K562 (cell line): ENCODE measurements at regions not wholly inside any gene's neighbourhood (a gene's known extent, or its start where the extent isn't known, plus 50 kb on each side); places are given as distances from the start of the nearest gene placed in this dataset.

Experiments
- ATAC-seq: fragments of 200-7000 bp; cut with Tn5 transposase; 3 replicates; pipeline ENCODE4 v1.9.1; 2020; ENCODE audit warnings: moderate library complexity
- BruUV-seq: library from RNA; stranded (reverse); fragments of 400-500 nt; replicated peaks from 2 replicates; lab custom pipeline; 2021; lab: Mats Ljungman, UMichigan
- CTCF ChIA-PET: fragments of 300-600 bp; formaldehyde crosslinking; extraction: SDS; loops from one replicate; lab custom pipeline; 2021; ENCODE audit warnings: low intra/inter-chr PET ratio; lab: Yijun Ruan, JAX
- POLR2A ChIA-PET: fragments of 300-600, 350-650 bp; sonication (Branson Sonifier 250); formaldehyde crosslinking; extraction: SDS; loops from one replicate; lab custom pipeline; 2021; ENCODE audit warnings: antibody characterized with exemption, inconsistent platforms; lab: Yijun Ruan, JAX
- DNase-seq, 4 experiments: peaks; one replicate each; pipeline versions ENCODE4 v3.0.0 to v3.0.0-alpha.2; 2011 to 2018; ENCODE audit warnings: low spot score in 3 of 4, mixed read lengths in 3 of 4; ENCODE audit errors: extremely low read depth in 1 of 4
- FAIRE-seq: peaks from 2 replicates; lab custom pipeline; 2011; peaks lifted over from hg19 to GRCh38; lab: Jason Lieb, UNC
- H2AFZ ChIP-seq: 2 replicates; pipeline ENCODE4 v1.6.0; 2011; ENCODE audit warnings: low read depth, low read length, control low read depth, inconsistent platforms
- H3K27ac ChIP-seq: fragments of 200-600 bp; 3 replicates; pipeline ENCODE4 v1.8.0; 2011; ENCODE audit warnings: low read depth, mild to moderate bottlenecking, control low read depth, inconsistent platforms, low read length, moderate library complexity, mixed read lengths; ENCODE audit errors: extremely low read depth
- H3K27me3 ChIP-seq, 2 experiments: fragments of 300-600 bp in 1 of 2; 2 replicates in 1 of 2; 3 replicates in 1 of 2; pipeline versions ENCODE4 v1.6.0 to v1.8.0; 2011; ENCODE audit warnings: inconsistent platforms in 2 of 2, low read length in 2 of 2, mild to moderate bottlenecking in 1 of 2, mixed read lengths in 1 of 2, moderate library complexity in 1 of 2; ENCODE audit not compliant: control insufficient read depth in 2 of 2, insufficient read depth in 2 of 2
- H3K36me3 ChIP-seq: fragments of 300-600 bp; 3 replicates; pipeline ENCODE4 v1.8.0; 2011; ENCODE audit warnings: mild to moderate bottlenecking, low read length, inconsistent platforms; ENCODE audit not compliant: control insufficient read depth, insufficient read depth
- H3K4me1 ChIP-seq, 2 experiments: fragments of 200-600 bp in 1 of 2; replicated peaks in 1 of 2; 2 replicates in 1 of 2; 3 replicates in 1 of 2; pipeline versions ENCODE4 v1.5.1 to v1.8.0; 2011; ENCODE audit warnings: inconsistent platforms in 2 of 2, low read length in 2 of 2, mild to moderate bottlenecking in 1 of 2, mixed read lengths in 1 of 2, moderate library complexity in 1 of 2; ENCODE audit not compliant: control insufficient read depth in 2 of 2, insufficient read depth in 2 of 2
- H3K4me2 ChIP-seq: 2 replicates; pipeline ENCODE4 v1.6.1; 2011; ENCODE audit warnings: low read length, control low read depth, inconsistent platforms, mixed read lengths; ENCODE audit not compliant: insufficient read depth
- H3K4me3 ChIP-seq: fragments of 200-600 bp; sonication (generic), shearing (Covaris generic); 2 replicates; pipeline ENCODE4 v1.5.1; 2016; ENCODE audit warnings: control low read depth, inconsistent platforms
- H3K79me2 ChIP-seq: fragments of 200-600 bp; 3 replicates; pipeline ENCODE4 v1.8.0; 2011; ENCODE audit warnings: low read length, inconsistent platforms; ENCODE audit not compliant: control insufficient read depth, insufficient read depth
- H3K9ac ChIP-seq, 2 experiments: 2 replicates each; pipeline versions ENCODE4 v1.6.0 to v1.6.1; 2011; ENCODE audit warnings: low read depth in 2 of 2, low read length in 2 of 2, control low read depth in 1 of 2, inconsistent platforms in 1 of 2, mild to moderate bottlenecking in 1 of 2, mixed read lengths in 1 of 2; ENCODE audit not compliant: insufficient read depth in 1 of 2
- H3K9me1 ChIP-seq: one replicate; pipeline ENCODE4 v1.6.0; 2011; ENCODE audit warnings: inconsistent platforms, mild to moderate bottlenecking, low read length, moderate library complexity; ENCODE audit not compliant: control insufficient read depth, insufficient read depth
- H3K9me3 ChIP-seq: replicated peaks from 2 replicates; pipeline ENCODE4 v1.5.1; 2011; ENCODE audit warnings: low read depth, low read length, inconsistent platforms; ENCODE audit not compliant: control insufficient read depth, insufficient read depth
- H4K20me1 ChIP-seq: replicated peaks from 2 replicates; pipeline ENCODE4 v1.6.1; 2011; ENCODE audit warnings: low read length, inconsistent platforms, mixed read lengths; ENCODE audit not compliant: control insufficient read depth, insufficient read depth
- CBFA2T2 ChIP-seq: fragments of 450-650 bp; conservative IDR thresholded peaks from 2 replicates; pipeline ENCODE4 v1.6.1; 2017; ENCODE audit warnings: mild to moderate bottlenecking
- CREBBP ChIP-seq: IDR thresholded peaks from one replicate; pipeline ENCODE4 v1.6.1; 2012; ENCODE audit warnings: low read depth, mild to moderate bottlenecking, control low read depth, inconsistent platforms, low read length
- CTCF ChIP-seq, 3 experiments: IDR thresholded peaks in 2 of 3; conservative IDR thresholded peaks in 1 of 3; 2 replicates each; pipeline ENCODE4 v1.5.1; 2011 to 2012; ENCODE audit warnings: low read length in 3 of 3, mild to moderate bottlenecking in 3 of 3, control low read depth in 2 of 3, improper control_type of control experiment in 1 of 3, inconsistent platforms in 1 of 3, low read depth in 1 of 3, mixed read lengths in 1 of 3, moderate library complexity in 1 of 3; ENCODE audit not compliant: insufficient read depth in 2 of 3
- MITF ChIP-seq: IDR thresholded peaks from 2 replicates; pipeline ENCODE4 v1.6.1; 2014; ENCODE audit warnings: antibody characterized with exemption
- NFIC ChIP-seq: fragments of 450-650 bp; IDR thresholded peaks from 2 replicates; pipeline ENCODE4 v1.6.1; 2017; ENCODE audit warnings: mild to moderate bottlenecking, inconsistent platforms
- NR4A1 ChIP-seq, 2 experiments: fragments of 250-450 bp in 1 of 2; fragments of 450-650 bp in 1 of 2; sonication (Bioruptor Pico) in 1 of 2; IDR thresholded peaks; 2 replicates each; pipeline versions ENCODE4 v1.4.0 to v1.6.1; 2016 to 2020; ENCODE audit warnings: mild to moderate bottlenecking in 2 of 2, missing compliant biosample characterization in 1 of 2, missing genetic modification characterization in 1 of 2, moderate library complexity in 1 of 2
- RERE ChIP-seq: sonication (generic); formaldehyde crosslinking; IDR thresholded peaks from 2 replicates; pipeline ENCODE4 v1.8.0; 2023; ENCODE audit warnings: missing genetic modification reagents, mild to moderate bottlenecking, borderline replicate concordance
- USF1 ChIP-seq: sonication (generic); formaldehyde crosslinking; IDR thresholded peaks from 2 replicates; pipeline ENCODE4 v1.9.0; 2022; ENCODE audit warnings: mild to moderate bottlenecking, missing genetic modification reagents
- XRCC3 ChIP-seq: fragments of 450-650 bp; IDR thresholded peaks from 2 replicates; pipeline ENCODE4 v1.6.1; 2017; ENCODE audit warnings: mild to moderate bottlenecking, moderate library complexity
- ZBTB26 ChIP-seq: fragments of 450-650 bp; formaldehyde crosslinking; IDR thresholded peaks from 2 replicates; pipeline ENCODE4 v1.4.0; 2022; ENCODE audit warnings: missing genetic modification characterization
- ZNF41 ChIP-seq: fragments of 250-450 bp; sonication (Bioruptor Pico); conservative IDR thresholded peaks from 2 replicates; pipeline ENCODE4 v1.4.0; 2020; ENCODE audit warnings: mild to moderate bottlenecking
- ZNF79 ChIP-seq: fragments of 250-450 bp; sonication (Bioruptor Pico); IDR thresholded peaks from 2 replicates; pipeline ENCODE4 v1.4.0; 2020; ENCODE audit warnings: low read depth, mild to moderate bottlenecking, moderate library complexity
- ZSCAN29 ChIP-seq: fragments of 450-650 bp; IDR thresholded peaks from 2 replicates; pipeline ENCODE4 v1.6.1; 2017
- WGBS: fragments of 100-300 bp; shearing (Covaris generic); methylation state at CpG from one replicate; pipeline ENCODE4 v1.1.6; 2016; ENCODE audit warnings: low coverage, mixed read lengths; ENCODE audit not compliant: insufficient coverage; ENCODE audit errors: missing lambda C conversion rate; 5-methylcytosine and 5-hydroxymethylcytosine counted together
- in situ Hi-C: fragments of 300-500 bp; cut with MboI; formaldehyde crosslinking; loops from 4 replicates; pipeline ENCODE4 v1.15.0; 2018; ENCODE audit warnings: inconsistent platforms, mixed read lengths
- intact Hi-C: fragments of 100-400 bp; cut with micrococcal nuclease; formaldehyde crosslinking; loops from 2 replicates; pipeline ENCODE4 v1.14.2; 2022

GRCh38 chr16:63457869-63458268, 1421.6 kb upstream of the CDH8 start:
- Histone ChIP-seq H3K9ac (no peak overlapping the region), H3K36me3 (no peaks in the 10 kb centered on the region), H3K27ac (no peak overlapping the region), H3K9me1 (no peaks in the 10 kb centered on the region), H3K4me2 (no peak overlapping the region), H3K4me3 (no peak overlapping the region), H4K20me1 (no peaks in the 10 kb centered on the region), H3K27me3 (no peaks in the 10 kb centered on the region), H2AFZ (no peak overlapping the region), H3K79me2 (no peaks in the 10 kb centered on the region), H3K9me3 (no peaks in the 10 kb centered on the region), H3K4me1 (no peaks in the 10 kb centered on the region)
- in situ Hi-C loops (no loop called here), intact Hi-C loops (no loop called here)
- ATAC-seq: no peak
- FAIRE-seq: no peak
- no TSS peak for BruUV-seq
- ChIA-PET POLR2A (no interaction called here), CTCF (no interaction called here)
- no peak for DNase-seq
- WGBS: 0% methylated on average over 2 of the region's 2 CpGs
- TF ChIP-seq CBFA2T2 (no peak), CTCF (IDR thresholded peaks at IDR 0.05 in 2 of 3, conservative IDR thresholded peaks at IDR 0.05 in 1 of 3; ENCODE audit: insufficient read depth in 2 of 3, low read depth in 1 of 3, low read length in 3 of 3) (no peak), ZNF41 (no peak), RERE (CRISPR knock-in tag) (no peak), USF1 (CRISPR knock-in tag) (no peak), ZSCAN29 (no peak), NFIC (no peak), ZBTB26 (CRISPR knock-in tag) (no peak), XRCC3 (no peak), ZNF79 (CRISPR knock-in tag) (no peak), NR4A1 (CRISPR knock-in tag; IDR thresholded peaks at IDR 0.05) (no peak), NR4A1 (tag; IDR thresholded peaks at IDR 0.05) (no peak), CREBBP (no peak), MITF (no peak)
